HG02840 (cell line): ENCODE measurements at regions not wholly inside any gene's neighbourhood (a gene's known extent, or its start where the extent isn't known, plus 50 kb on each side); places are given as distances from the start of the nearest gene placed in this dataset.

Experiments
- ATAC-seq: cut with Tn5 transposase; IDR thresholded peaks from one replicate; pipeline ENCODE4 v1.9.1; 2021; ENCODE audit warnings: mild to moderate bottlenecking, moderate library complexity, moderate number of reproducible peaks; ENCODE audit not compliant: unreplicated experiment, low FRiP score

- ATAC-seq = no peak
Observed at GRCh38 chr11:32531528-32531927, 52.1 kb upstream of the EIF3M start.

GRCh38 chr11:32529994-32530588 lies 53.5 kb upstream of the EIF3M start:
- peak; percentile 100 for ATAC-seq

- ATAC-seq = no peak
Observed at GRCh38 chr11:32527261-32528175, 56.1 kb upstream of the EIF3M start.

GRCh38 chr11:32526760-32527159 lies 56.9 kb upstream of the EIF3M start:
- no peak for ATAC-seq

GRCh38 chr11:32511926-32512325 lies 71.7 kb upstream of the EIF3M start:
- ATAC-seq = no peak

GRCh38 chr11:32510039-32510438 lies 73.6 kb upstream of the EIF3M start:
- ATAC-seq = no peak

GRCh38 chr11:32508780-32509179 lies 73.4 kb upstream of the WT1 start:
- ATAC-seq = no peak

- ATAC-seq = no peak
Observed at GRCh38 chr11:32500001-32500400, 64.7 kb upstream of the WT1 start.

GRCh38 chr11:32497951-32498350 lies 62.6 kb upstream of the WT1 start:
- no peak for ATAC-seq

GRCh38 chr11:32494629-32495028 lies 59.3 kb upstream of the WT1 start:
- ATAC-seq = no peak

GRCh38 chr11:32489464-32489863 lies 54.1 kb upstream of the WT1 start:
- no peak for ATAC-seq

- ATAC-seq = no peak
Observed at GRCh38 chr11:32487270-32487669, 51.9 kb upstream of the WT1 start.

GRCh38 chr11:32485733-32486132 lies 50.4 kb upstream of the WT1 start:
- no peak for ATAC-seq
